GM23338 (cell line): ENCODE measurements at regions not wholly inside any gene's neighbourhood (a gene's known extent, or its start where the extent isn't known, plus 50 kb on each side); places are given as distances from the start of the nearest gene placed in this dataset.

Source experiments
- ATAC-seq: fragments of 200-7000 bp; cut with Tn5 transposase; 3 replicates; pipeline ENCODE4 v1.9.1; 2020
- DNase-seq: peaks from one replicate; pipeline ENCODE4 v3.0.0-alpha.2; 2015; ENCODE audit warnings: low spot score
- H2AFZ ChIP-seq: fragments of 200-600 bp; sonication (generic); 2 replicates; pipeline ENCODE4 v1.8.0; 2016; ENCODE audit warnings: antibody characterized with exemption, mild to moderate bottlenecking, moderate library complexity
- H3F3A ChIP-seq: fragments of 200-600 bp; sonication (generic); replicated peaks from 2 replicates; pipeline ENCODE4 v1.8.0; 2017; ENCODE audit warnings: antibody characterized with exemption, mixed run types, low read depth
- H3K27ac ChIP-seq: fragments of 200-600 bp; sonication (generic); 2 replicates; pipeline ENCODE4 v1.6.1; 2016; ENCODE audit warnings: low read depth
- H3K27me3 ChIP-seq: fragments of 200-600 bp; sonication (generic); 2 replicates; pipeline ENCODE4 v1.8.0; 2016; ENCODE audit warnings: mild to moderate bottlenecking, mixed run types, moderate library complexity; ENCODE audit not compliant: insufficient read depth
- H3K36me3 ChIP-seq: fragments of 200-600 bp; sonication (generic); 2 replicates; pipeline ENCODE4 v1.8.0; 2016; ENCODE audit warnings: mild to moderate bottlenecking; ENCODE audit not compliant: insufficient read depth
- H3K4me1 ChIP-seq: fragments of 200-600 bp; sonication (generic); 2 replicates; pipeline ENCODE4 v1.8.0; 2016; ENCODE audit warnings: mild to moderate bottlenecking, moderate library complexity; ENCODE audit not compliant: insufficient read depth
- H3K4me2 ChIP-seq: fragments of 200-600 bp; sonication (generic); 2 replicates; pipeline ENCODE4 v1.7.1; 2017; ENCODE audit warnings: mixed run types
- H3K4me3 ChIP-seq: fragments of 200-600 bp; sonication (generic); 2 replicates; pipeline ENCODE4 v1.6.1; 2016; ENCODE audit warnings: mixed run types
- H3K79me2 ChIP-seq: fragments of 200-600 bp; sonication (generic); replicated peaks from 2 replicates; pipeline ENCODE4 v1.8.0; 2017; ENCODE audit warnings: mild to moderate bottlenecking; ENCODE audit not compliant: insufficient read depth
- H3K9me2 ChIP-seq: fragments of 200-600 bp; sonication (generic); 2 replicates; pipeline ENCODE4 v1.8.0; 2017; ENCODE audit not compliant: insufficient read depth
- H4K20me1 ChIP-seq: fragments of 200-600 bp; sonication (generic); replicated peaks from 2 replicates; pipeline ENCODE4 v1.8.0; 2017; ENCODE audit warnings: mild to moderate bottlenecking; ENCODE audit not compliant: insufficient read depth
- H3K27ac Mint-ChIP-seq: 2 replicates; pipeline ENCODE4 v1.8.0; 2020; ENCODE audit warnings: inconsistent platforms, mild to moderate bottlenecking, moderate library complexity, mixed read lengths
- H3K27me3 Mint-ChIP-seq: 3 replicates; pipeline ENCODE4 v1.8.0; 2022; ENCODE audit warnings: low read depth, mild to moderate bottlenecking, moderate library complexity, mixed read lengths, inconsistent platforms; ENCODE audit not compliant: insufficient read depth, poor library complexity
- H3K36me3 Mint-ChIP-seq: 3 replicates; pipeline ENCODE4 v1.8.0; 2021; ENCODE audit warnings: low read depth, mild to moderate bottlenecking, inconsistent platforms, moderate library complexity, mixed read lengths
- H3K4me1 Mint-ChIP-seq: 3 replicates; pipeline ENCODE4 v1.8.0; 2020; ENCODE audit warnings: mild to moderate bottlenecking, inconsistent platforms, mixed read lengths
- H3K4me3 Mint-ChIP-seq: 3 replicates; pipeline ENCODE4 v1.8.0; 2021; ENCODE audit warnings: moderate library complexity, mild to moderate bottlenecking, inconsistent platforms, mixed read lengths
- H3K9me3 Mint-ChIP-seq: 3 replicates; pipeline ENCODE4 v1.8.0; 2020; ENCODE audit warnings: moderate library complexity, mild to moderate bottlenecking, inconsistent platforms, mixed read lengths
- CREB1 ChIP-seq: fragments of 250-450 bp; sonication (Bioruptor Pico); IDR thresholded peaks from 2 replicates; pipeline ENCODE4 v1.5.0; 2020; ENCODE audit warnings: low read depth, mild to moderate bottlenecking, moderate library complexity
- EZH2 ChIP-seq: fragments of 200-600 bp; sonication (generic); IDR thresholded peaks from one replicate; pipeline ENCODE4 v1.8.0; 2017; ENCODE audit warnings: antibody characterized with exemption, mild to moderate bottlenecking, low read depth; ENCODE audit not compliant: unreplicated experiment
- EZH2phosphoT487 ChIP-seq: fragments of 200-600 bp; sonication (generic); IDR thresholded peaks from one replicate; pipeline ENCODE4 v1.8.1; 2018; ENCODE audit warnings: antibody characterized with exemption; ENCODE audit not compliant: unreplicated experiment
- JUNB ChIP-seq: IDR thresholded peaks from one replicate; pipeline ENCODE4 v1.6.1; 2016; ENCODE audit warnings: antibody characterized with exemption; ENCODE audit not compliant: unreplicated experiment
- NANOG ChIP-seq: IDR thresholded peaks from 2 replicates; pipeline ENCODE4 v1.6.1; 2016; ENCODE audit warnings: antibody characterized with exemption, borderline replicate concordance
- POLR2AphosphoS5 ChIP-seq: IDR thresholded peaks from 2 replicates; pipeline ENCODE4 v1.6.1; 2016; ENCODE audit warnings: antibody characterized with exemption, low read depth
- STAT1 ChIP-seq: IDR thresholded peaks from one replicate; pipeline ENCODE4 v1.6.1; 2016; ENCODE audit warnings: antibody characterized with exemption; ENCODE audit not compliant: unreplicated experiment
- ZNF114 ChIP-seq: fragments of 250-450 bp; sonication (Bioruptor Pico); IDR thresholded peaks from 2 replicates; pipeline ENCODE4 v1.5.0; 2020; ENCODE audit warnings: mild to moderate bottlenecking, moderate library complexity
- ZNF331 ChIP-seq: fragments of 250-450 bp; sonication (Bioruptor Pico); IDR thresholded peaks from 2 replicates; pipeline ENCODE4 v1.5.0; 2020; ENCODE audit warnings: low read depth, mild to moderate bottlenecking, moderate library complexity
- TF ChIP-seq, protein P1 (sequence below): fragments of 250-450 bp; sonication (Bioruptor Pico); IDR thresholded peaks from 2 replicates; pipeline ENCODE4 v1.5.0; 2020; ENCODE audit warnings: mild to moderate bottlenecking, moderate library complexity
- TF ChIP-seq, protein P2 (sequence below): IDR thresholded peaks from 2 replicates; pipeline ENCODE4 v1.6.1; 2016; ENCODE audit warnings: antibody characterized with exemption
- TF ChIP-seq, protein P3 (sequence below), 2 experiments: fragments of 200-600 bp in 1 of 2; sonication (generic) in 1 of 2; conservative IDR thresholded peaks; 2 replicates each; pipeline versions ENCODE4 v1.5.1 to v1.6.1; 2016 to 2017; ENCODE audit warnings: antibody characterized with exemption in 2 of 2, low read depth in 2 of 2, mild to moderate bottlenecking in 2 of 2, moderate library complexity in 1 of 2
- TF ChIP-seq, protein P4 (sequence below): IDR thresholded peaks from one replicate; pipeline ENCODE4 v1.6.1; 2018; ENCODE audit warnings: antibody characterized with exemption; ENCODE audit not compliant: unreplicated experiment

DNA sequence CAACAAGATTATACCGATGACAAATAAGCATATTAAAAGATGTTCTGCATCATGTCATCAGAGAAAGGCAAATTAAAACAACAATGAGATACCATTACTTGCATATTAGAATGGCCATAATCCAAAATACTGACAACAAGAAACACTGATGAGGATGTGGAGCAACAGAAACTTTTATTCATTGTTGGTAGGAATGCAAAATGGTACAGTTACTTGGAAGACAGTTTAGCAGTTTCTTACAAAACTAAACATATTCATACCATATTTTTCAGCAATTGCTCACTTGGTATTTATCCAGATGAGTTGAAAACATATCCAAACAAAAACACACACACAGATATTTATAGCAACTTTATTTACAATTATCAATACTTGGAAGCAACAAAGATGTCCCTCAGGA, 160.9 kb upstream of the MME start:
- no peak overlapping the region for H3K27ac Mint-ChIP-seq
- no peaks in the 10 kb centered on the region for H3K27me3 Mint-ChIP-seq
- H3K36me3 Mint-ChIP-seq = peaks cover 27% of the 10 kb centered on the region
- ATAC-seq = no peak
- no peaks in the 10 kb centered on the region for H3F3A ChIP-seq
- H3K79me2 ChIP-seq = no peaks in the 10 kb centered on the region
- peaks cover 6% of the 10 kb centered on the region for H3K9me2 ChIP-seq
- H3K4me1 Mint-ChIP-seq = no peaks in the 10 kb centered on the region
- H3K9me3 Mint-ChIP-seq = peaks cover 28% of the 10 kb centered on the region
- no peak overlapping the region for H2AFZ ChIP-seq
- no peaks in the 10 kb centered on the region for H3K4me1 ChIP-seq
- no peaks in the 10 kb centered on the region; the same call in 1 of the 2 replicates for H3K36me3 ChIP-seq
- no peak overlapping the region for H3K4me3 ChIP-seq
- H3K27me3 ChIP-seq = no peaks in the 10 kb centered on the region
- H3K4me3 Mint-ChIP-seq = no peak overlapping the region
- no peak overlapping the region for H3K4me2 ChIP-seq
- no peaks in the 10 kb centered on the region for H4K20me1 ChIP-seq
- H3K27ac ChIP-seq = no peak overlapping the region
- no peak for DNase-seq
- TF ChIP-seq EZH2phosphoT487 = no peak
- TF ChIP-seq, protein P1, sequence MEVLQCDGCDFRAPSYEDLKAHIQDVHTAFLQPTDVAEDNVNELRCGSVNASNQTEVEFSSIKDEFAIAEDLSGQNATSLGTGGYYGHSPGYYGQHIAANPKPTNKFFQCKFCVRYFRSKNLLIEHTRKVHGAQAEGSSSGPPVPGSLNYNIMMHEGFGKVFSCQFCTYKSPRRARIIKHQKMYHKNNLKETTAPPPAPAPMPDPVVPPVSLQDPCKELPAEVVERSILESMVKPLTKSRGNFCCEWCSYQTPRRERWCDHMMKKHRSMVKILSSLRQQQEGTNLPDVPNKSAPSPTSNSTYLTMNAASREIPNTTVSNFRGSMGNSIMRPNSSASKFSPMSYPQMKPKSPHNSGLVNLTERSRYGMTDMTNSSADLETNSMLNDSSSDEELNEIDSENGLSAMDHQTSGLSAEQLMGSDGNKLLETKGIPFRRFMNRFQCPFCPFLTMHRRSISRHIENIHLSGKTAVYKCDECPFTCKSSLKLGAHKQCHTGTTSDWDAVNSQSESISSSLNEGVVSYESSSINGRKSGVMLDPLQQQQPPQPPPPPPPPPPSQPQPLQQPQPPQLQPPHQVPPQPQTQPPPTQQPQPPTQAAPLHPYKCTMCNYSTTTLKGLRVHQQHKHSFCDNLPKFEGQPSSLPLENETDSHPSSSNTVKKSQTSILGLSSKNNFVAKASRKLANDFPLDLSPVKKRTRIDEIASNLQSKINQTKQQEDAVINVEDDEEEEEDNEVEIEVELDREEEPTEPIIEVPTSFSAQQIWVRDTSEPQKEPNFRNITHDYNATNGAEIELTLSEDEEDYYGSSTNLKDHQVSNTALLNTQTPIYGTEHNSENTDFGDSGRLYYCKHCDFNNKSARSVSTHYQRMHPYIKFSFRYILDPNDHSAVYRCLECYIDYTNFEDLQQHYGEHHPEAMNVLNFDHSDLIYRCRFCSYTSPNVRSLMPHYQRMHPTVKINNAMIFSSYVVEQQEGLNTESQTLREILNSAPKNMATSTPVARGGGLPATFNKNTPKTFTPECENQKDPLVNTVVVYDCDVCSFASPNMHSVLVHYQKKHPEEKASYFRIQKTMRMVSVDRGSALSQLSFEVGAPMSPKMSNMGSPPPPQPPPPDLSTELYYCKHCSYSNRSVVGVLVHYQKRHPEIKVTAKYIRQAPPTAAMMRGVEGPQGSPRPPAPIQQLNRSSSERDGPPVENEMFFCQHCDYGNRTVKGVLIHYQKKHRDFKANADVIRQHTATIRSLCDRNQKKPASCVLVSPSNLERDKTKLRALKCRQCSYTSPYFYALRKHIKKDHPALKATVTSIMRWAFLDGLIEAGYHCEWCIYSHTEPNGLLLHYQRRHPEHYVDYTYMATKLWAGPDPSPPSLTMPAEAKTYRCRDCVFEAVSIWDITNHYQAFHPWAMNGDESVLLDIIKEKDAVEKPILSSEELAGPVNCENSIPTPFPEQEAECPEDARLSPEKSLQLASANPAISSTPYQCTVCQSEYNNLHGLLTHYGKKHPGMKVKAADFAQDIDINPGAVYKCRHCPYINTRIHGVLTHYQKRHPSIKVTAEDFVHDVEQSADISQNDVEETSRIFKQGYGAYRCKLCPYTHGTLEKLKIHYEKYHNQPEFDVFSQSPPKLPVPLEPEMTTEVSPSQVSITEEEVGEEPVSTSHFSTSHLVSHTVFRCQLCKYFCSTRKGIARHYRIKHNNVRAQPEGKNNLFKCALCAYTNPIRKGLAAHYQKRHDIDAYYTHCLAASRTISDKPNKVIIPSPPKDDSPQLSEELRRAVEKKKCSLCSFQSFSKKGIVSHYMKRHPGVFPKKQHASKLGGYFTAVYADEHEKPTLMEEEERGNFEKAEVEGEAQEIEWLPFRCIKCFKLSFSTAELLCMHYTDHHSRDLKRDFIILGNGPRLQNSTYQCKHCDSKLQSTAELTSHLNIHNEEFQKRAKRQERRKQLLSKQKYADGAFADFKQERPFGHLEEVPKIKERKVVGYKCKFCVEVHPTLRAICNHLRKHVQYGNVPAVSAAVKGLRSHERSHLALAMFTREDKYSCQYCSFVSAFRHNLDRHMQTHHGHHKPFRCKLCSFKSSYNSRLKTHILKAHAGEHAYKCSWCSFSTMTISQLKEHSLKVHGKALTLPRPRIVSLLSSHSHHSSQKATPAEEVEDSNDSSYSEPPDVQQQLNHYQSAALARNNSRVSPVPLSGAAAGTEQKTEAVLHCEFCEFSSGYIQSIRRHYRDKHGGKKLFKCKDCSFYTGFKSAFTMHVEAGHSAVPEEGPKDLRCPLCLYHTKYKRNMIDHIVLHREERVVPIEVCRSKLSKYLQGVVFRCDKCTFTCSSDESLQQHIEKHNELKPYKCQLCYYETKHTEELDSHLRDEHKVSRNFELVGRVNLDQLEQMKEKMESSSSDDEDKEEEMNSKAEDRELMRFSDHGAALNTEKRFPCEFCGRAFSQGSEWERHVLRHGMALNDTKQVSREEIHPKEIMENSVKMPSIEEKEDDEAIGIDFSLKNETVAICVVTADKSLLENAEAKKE (CRISPR knock-in tag) = no peak
- TF ChIP-seq EZH2 = no peak
- TF ChIP-seq, protein P2, sequence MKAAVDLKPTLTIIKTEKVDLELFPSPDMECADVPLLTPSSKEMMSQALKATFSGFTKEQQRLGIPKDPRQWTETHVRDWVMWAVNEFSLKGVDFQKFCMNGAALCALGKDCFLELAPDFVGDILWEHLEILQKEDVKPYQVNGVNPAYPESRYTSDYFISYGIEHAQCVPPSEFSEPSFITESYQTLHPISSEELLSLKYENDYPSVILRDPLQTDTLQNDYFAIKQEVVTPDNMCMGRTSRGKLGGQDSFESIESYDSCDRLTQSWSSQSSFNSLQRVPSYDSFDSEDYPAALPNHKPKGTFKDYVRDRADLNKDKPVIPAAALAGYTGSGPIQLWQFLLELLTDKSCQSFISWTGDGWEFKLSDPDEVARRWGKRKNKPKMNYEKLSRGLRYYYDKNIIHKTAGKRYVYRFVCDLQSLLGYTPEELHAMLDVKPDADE = no peak
- TF ChIP-seq, protein P3, sequence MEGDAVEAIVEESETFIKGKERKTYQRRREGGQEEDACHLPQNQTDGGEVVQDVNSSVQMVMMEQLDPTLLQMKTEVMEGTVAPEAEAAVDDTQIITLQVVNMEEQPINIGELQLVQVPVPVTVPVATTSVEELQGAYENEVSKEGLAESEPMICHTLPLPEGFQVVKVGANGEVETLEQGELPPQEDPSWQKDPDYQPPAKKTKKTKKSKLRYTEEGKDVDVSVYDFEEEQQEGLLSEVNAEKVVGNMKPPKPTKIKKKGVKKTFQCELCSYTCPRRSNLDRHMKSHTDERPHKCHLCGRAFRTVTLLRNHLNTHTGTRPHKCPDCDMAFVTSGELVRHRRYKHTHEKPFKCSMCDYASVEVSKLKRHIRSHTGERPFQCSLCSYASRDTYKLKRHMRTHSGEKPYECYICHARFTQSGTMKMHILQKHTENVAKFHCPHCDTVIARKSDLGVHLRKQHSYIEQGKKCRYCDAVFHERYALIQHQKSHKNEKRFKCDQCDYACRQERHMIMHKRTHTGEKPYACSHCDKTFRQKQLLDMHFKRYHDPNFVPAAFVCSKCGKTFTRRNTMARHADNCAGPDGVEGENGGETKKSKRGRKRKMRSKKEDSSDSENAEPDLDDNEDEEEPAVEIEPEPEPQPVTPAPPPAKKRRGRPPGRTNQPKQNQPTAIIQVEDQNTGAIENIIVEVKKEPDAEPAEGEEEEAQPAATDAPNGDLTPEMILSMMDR (conservative IDR thresholded peaks at IDR 0.05; ENCODE audit: low read depth in 2 of 2) = no peak
- no peak for TF ChIP-seq ZNF331 (CRISPR knock-in tag)
- TF ChIP-seq POLR2AphosphoS5 = no peak
- no peak for TF ChIP-seq JUNB
- no peak for TF ChIP-seq NANOG
- no peak for TF ChIP-seq ZNF114
- TF ChIP-seq, protein P4, sequence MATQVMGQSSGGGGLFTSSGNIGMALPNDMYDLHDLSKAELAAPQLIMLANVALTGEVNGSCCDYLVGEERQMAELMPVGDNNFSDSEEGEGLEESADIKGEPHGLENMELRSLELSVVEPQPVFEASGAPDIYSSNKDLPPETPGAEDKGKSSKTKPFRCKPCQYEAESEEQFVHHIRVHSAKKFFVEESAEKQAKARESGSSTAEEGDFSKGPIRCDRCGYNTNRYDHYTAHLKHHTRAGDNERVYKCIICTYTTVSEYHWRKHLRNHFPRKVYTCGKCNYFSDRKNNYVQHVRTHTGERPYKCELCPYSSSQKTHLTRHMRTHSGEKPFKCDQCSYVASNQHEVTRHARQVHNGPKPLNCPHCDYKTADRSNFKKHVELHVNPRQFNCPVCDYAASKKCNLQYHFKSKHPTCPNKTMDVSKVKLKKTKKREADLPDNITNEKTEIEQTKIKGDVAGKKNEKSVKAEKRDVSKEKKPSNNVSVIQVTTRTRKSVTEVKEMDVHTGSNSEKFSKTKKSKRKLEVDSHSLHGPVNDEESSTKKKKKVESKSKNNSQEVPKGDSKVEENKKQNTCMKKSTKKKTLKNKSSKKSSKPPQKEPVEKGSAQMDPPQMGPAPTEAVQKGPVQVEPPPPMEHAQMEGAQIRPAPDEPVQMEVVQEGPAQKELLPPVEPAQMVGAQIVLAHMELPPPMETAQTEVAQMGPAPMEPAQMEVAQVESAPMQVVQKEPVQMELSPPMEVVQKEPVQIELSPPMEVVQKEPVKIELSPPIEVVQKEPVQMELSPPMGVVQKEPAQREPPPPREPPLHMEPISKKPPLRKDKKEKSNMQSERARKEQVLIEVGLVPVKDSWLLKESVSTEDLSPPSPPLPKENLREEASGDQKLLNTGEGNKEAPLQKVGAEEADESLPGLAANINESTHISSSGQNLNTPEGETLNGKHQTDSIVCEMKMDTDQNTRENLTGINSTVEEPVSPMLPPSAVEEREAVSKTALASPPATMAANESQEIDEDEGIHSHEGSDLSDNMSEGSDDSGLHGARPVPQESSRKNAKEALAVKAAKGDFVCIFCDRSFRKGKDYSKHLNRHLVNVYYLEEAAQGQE = no peak
- no peak for TF ChIP-seq STAT1
- no peak for TF ChIP-seq CREB1 (CRISPR knock-in tag)
